Loucy (cell line): ENCODE measurements at regions not wholly inside any gene's neighbourhood (a gene's known extent, or its start where the extent isn't known, plus 50 kb on each side); places are given as distances from the start of the nearest gene placed in this dataset.

Experiments used
- H2AFZ ChIP-seq: fragments of 200-600 bp; sonication (generic); 2 replicates; pipeline ENCODE4 v1.6.0; 2016; ENCODE audit warnings: antibody characterized with exemption, mild to moderate bottlenecking, low read length, moderate library complexity
- H3F3A ChIP-seq: fragments of 200-600 bp; 2 replicates; pipeline ENCODE4 v1.6.0; 2016; ENCODE audit warnings: antibody characterized with exemption, low read depth, mild to moderate bottlenecking
- H3K27me3 ChIP-seq: fragments of 200-600 bp; sonication (generic); 2 replicates; pipeline ENCODE4 v1.6.1; 2014; ENCODE audit warnings: low read length, mild to moderate bottlenecking; ENCODE audit not compliant: insufficient read depth, poor library complexity, severe bottlenecking
- H3K36me3 ChIP-seq: fragments of 200-600 bp; sonication (generic); 2 replicates; pipeline ENCODE4 v1.6.1; 2016; ENCODE audit warnings: low read length; ENCODE audit not compliant: insufficient read depth
- H3K4me1 ChIP-seq: fragments of 200-600 bp; sonication (generic); 2 replicates; pipeline ENCODE4 v1.5.1; 2014; ENCODE audit warnings: low read length, mild to moderate bottlenecking; ENCODE audit not compliant: insufficient read depth, poor library complexity, severe bottlenecking
- H3K4me2 ChIP-seq: fragments of 200-600 bp; sonication (generic); 2 replicates; pipeline ENCODE4 v1.6.0; 2014; ENCODE audit warnings: antibody characterized with exemption, low read length, low read depth, mild to moderate bottlenecking; ENCODE audit not compliant: poor library complexity, severe bottlenecking
- H3K4me3 ChIP-seq: fragments of 200-600 bp; sonication (generic); 2 replicates; pipeline ENCODE4 v1.5.1; 2014; ENCODE audit warnings: low read length, mild to moderate bottlenecking, mixed read lengths; ENCODE audit not compliant: poor library complexity, severe bottlenecking
- H3K79me2 ChIP-seq: fragments of 200-600 bp; sonication (generic); 2 replicates; pipeline ENCODE4 v1.6.1; 2014; ENCODE audit warnings: low read length; ENCODE audit not compliant: insufficient read depth
- H3K9ac ChIP-seq: fragments of 200-600 bp; sonication (generic); 2 replicates; pipeline ENCODE4 v1.6.0; 2014; ENCODE audit warnings: mild to moderate bottlenecking, low read depth, low read length, moderate library complexity; ENCODE audit not compliant: poor library complexity, severe bottlenecking
- H3K9me2 ChIP-seq: fragments of 200-600 bp; sonication (generic); replicated peaks from 2 replicates; pipeline ENCODE4 v1.6.1; 2016; ENCODE audit warnings: low read depth, low read length, mixed read lengths
- H3K9me3 ChIP-seq: fragments of 200-600 bp; sonication (generic); 2 replicates; pipeline ENCODE4 v1.6.1; 2014; ENCODE audit warnings: mild to moderate bottlenecking, antibody characterized with exemption, low read length, low read depth; ENCODE audit not compliant: insufficient read depth
- H4K20me1 ChIP-seq: fragments of 200-600 bp; sonication (generic); 2 replicates; pipeline ENCODE4 v1.6.0; 2014; ENCODE audit warnings: antibody characterized with exemption, low read length, mild to moderate bottlenecking; ENCODE audit not compliant: insufficient read depth, poor library complexity, severe bottlenecking
- EZH2phosphoT487 ChIP-seq: fragments of 200-600 bp; IDR thresholded peaks from 2 replicates; pipeline ENCODE4 v1.6.1; 2018; ENCODE audit warnings: antibody characterized with exemption, mild to moderate bottlenecking, moderate library complexity, borderline replicate concordance
- TF ChIP-seq, protein P1 (sequence below): fragments of 200-600 bp; sonication (generic); conservative IDR thresholded peaks from 2 replicates; pipeline ENCODE4 v1.5.1; 2014; ENCODE audit warnings: mild to moderate bottlenecking, antibody characterized with exemption, low read length

DNA sequence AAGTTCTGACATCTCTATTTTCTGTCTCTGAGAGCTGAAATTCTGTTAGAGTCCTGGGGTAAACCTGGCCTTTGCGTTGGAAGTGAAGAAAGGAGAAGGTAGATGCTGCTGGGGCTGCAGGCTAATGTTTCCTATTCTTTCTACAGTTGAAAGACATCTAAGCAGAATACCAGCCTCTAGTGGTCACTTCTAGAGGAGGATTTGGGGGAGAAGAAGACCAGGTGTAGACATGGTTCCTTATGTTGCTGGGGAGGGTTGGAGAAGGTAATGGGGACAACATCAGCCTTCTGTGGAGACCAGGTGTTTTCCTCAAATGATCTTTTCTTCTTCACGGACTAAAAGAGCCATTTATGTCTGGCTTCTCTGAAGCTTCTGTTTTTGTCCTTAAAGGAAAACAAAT, 62.6 kb downstream of the BTBD3 start:
- Histone ChIP-seq H3K36me3 (no peaks in the 10 kb centered on the region), H3F3A (no peaks in the 10 kb centered on the region), H3K9me2 (0 out of 2 replicates have a peak, but pooled peaks cover 5% of the 10 kb centered on the region), H3K4me2 (no peak overlapping the region), H3K79me2 (no peaks in the 10 kb centered on the region), H3K4me1 (peaks cover 29% of the 10 kb centered on the region), H4K20me1 (no peaks in the 10 kb centered on the region), H3K9ac (no peak overlapping the region), H3K27me3 (no peaks in the 10 kb centered on the region), H3K4me3 (no peak overlapping the region), H2AFZ (no peak overlapping the region), H3K9me3 (0 out of 2 replicates have a peak, but pooled peaks cover 6% of the 10 kb centered on the region)
- TF ChIP-seq, protein P1, sequence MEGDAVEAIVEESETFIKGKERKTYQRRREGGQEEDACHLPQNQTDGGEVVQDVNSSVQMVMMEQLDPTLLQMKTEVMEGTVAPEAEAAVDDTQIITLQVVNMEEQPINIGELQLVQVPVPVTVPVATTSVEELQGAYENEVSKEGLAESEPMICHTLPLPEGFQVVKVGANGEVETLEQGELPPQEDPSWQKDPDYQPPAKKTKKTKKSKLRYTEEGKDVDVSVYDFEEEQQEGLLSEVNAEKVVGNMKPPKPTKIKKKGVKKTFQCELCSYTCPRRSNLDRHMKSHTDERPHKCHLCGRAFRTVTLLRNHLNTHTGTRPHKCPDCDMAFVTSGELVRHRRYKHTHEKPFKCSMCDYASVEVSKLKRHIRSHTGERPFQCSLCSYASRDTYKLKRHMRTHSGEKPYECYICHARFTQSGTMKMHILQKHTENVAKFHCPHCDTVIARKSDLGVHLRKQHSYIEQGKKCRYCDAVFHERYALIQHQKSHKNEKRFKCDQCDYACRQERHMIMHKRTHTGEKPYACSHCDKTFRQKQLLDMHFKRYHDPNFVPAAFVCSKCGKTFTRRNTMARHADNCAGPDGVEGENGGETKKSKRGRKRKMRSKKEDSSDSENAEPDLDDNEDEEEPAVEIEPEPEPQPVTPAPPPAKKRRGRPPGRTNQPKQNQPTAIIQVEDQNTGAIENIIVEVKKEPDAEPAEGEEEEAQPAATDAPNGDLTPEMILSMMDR = peak; percentile 39
- TF ChIP-seq EZH2phosphoT487 = no peak

DNA sequence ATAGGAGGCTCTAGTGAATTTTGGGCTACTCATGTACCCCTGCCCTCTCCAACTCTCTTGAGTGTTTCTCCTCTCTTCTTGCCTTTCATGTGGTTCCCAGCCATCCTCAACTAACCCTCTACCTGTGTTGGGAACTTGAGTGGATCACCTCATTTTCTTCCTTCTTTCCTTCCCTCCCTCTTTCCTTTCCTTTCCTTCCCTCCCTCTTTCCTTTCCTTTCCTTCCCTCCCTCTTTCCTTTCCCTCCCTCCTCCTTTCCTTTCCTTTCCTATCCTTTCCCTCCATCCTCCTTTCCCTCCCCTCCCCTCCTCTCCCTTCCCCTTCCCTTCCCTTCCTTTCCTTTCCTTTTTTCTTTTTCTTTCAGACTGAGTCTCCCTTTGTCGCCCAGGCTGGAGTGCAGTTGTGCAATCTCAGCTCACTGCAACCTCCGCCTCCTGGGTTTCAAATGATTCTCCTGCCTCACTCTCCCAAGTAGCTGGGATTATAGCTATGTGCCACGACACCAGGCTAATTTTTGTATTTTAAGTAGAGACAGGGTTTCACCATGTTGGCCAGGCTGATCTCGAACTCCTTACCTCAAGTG, 63.8 kb downstream of the BTBD3 start:
- Histone ChIP-seq H4K20me1 (no peaks in the 10 kb centered on the region), H3K9ac (no peak overlapping the region), H2AFZ (no peak overlapping the region), H3K4me3 (no peak overlapping the region), H3K4me1 (peaks cover 29% of the 10 kb centered on the region), H3F3A (no peaks in the 10 kb centered on the region), H3K4me2 (no peak overlapping the region), H3K79me2 (no peaks in the 10 kb centered on the region), H3K27me3 (no peaks in the 10 kb centered on the region), H3K9me3 (0 out of 2 replicates have a peak, but pooled peaks cover 3% of the 10 kb centered on the region), H3K36me3 (no peaks in the 10 kb centered on the region), H3K9me2 (0 out of 2 replicates have a peak, but pooled peaks cover 5% of the 10 kb centered on the region)
- TF ChIP-seq EZH2phosphoT487 = no peak
- TF ChIP-seq, protein P1 = no peak

DNA sequence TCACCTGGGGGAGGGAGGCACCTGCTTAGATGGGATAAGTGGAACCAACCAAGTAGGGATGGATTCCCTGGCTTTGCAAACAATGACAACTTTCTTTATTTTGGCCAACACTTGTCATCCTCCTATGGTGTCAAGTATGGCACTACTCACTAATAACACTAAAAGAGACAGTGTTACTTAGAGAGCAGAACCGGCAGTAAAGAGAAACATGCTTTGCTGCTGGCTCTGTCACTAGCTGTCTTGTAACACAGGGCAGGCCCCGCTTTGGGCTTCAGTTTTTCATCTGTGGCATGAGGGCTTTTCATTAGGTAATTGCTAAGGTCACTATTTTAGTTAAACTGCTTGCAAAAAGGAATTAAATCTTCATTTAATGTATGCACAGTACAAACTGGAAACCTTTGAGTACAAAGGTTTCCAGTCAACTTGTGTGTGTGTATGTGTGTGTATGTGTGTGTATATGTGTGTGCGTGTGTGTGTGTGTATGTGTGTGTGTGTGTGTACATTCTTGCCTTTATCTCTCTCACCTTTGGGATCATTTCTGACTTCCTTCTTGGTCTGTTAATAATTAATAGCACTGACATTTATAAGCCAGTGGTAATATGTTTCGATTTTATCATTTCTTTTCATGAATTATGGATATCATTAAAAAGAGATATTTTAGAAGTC, 64.7 kb downstream of the BTBD3 start:
- H3K4me3 ChIP-seq = no peak overlapping the region
- TF ChIP-seq EZH2phosphoT487 = no peak
- TF ChIP-seq, protein P1 = no peak
- no peak overlapping the region for H3K9ac ChIP-seq
- no peak overlapping the region for H2AFZ ChIP-seq
- H3K79me2 ChIP-seq = no peaks in the 10 kb centered on the region
- H3F3A ChIP-seq = no peaks in the 10 kb centered on the region
- H3K27me3 ChIP-seq = no peaks in the 10 kb centered on the region
- H3K9me2 ChIP-seq = 0 out of 2 replicates have a peak, but pooled peaks cover 5% of the 10 kb centered on the region
- no peaks in the 10 kb centered on the region for H4K20me1 ChIP-seq
- no peak overlapping the region for H3K4me2 ChIP-seq
- no peaks in the 10 kb centered on the region for H3K36me3 ChIP-seq
- peaks cover 29% of the 10 kb centered on the region for H3K4me1 ChIP-seq
- H3K9me3 ChIP-seq = no peaks in the 10 kb centered on the region
